VCaP (cell line): ENCODE measurements at regions not wholly inside any gene's neighbourhood (a gene's known extent, or its start where the extent isn't known, plus 50 kb on each side); places are given as distances from the start of the nearest gene placed in this dataset.

Experiments
- H3K27ac ChIP-seq: fragments of 450-650 bp; 2 replicates; pipeline ENCODE4 v1.5.1; 2017
- CTCF ChIP-seq: fragments of 450-650 bp; conservative IDR thresholded peaks from 2 replicates; pipeline ENCODE4 v1.5.1; 2017; ENCODE audit warnings: mild to moderate bottlenecking, moderate library complexity

GRCh38 chr6:102438171-102438570 lies 1044.7 kb downstream of the GRIK2 start:
- no peak for TF ChIP-seq CTCF
- no peak overlapping the region for H3K27ac ChIP-seq

- H3K27ac ChIP-seq, result no peak overlapping the region
- TF ChIP-seq CTCF, result no peak
Measured at GRCh38 chr6:102417368-102417998, 1024.0 kb downstream of the GRIK2 start.

GRCh38 chr6:102415891-102416290 lies 1022.4 kb downstream of the GRIK2 start:
- no peak for TF ChIP-seq CTCF

GRCh38 chr6:102411796-102412195 lies 1018.3 kb downstream of the GRIK2 start:
- no peak for TF ChIP-seq CTCF
- H3K27ac ChIP-seq, result no peak overlapping the region

More at GRCh38 chr6:102415891-102416290, 1022.4 kb downstream of the GRIK2 start:
- H3K27ac ChIP-seq, result no peak overlapping the region

DNA sequence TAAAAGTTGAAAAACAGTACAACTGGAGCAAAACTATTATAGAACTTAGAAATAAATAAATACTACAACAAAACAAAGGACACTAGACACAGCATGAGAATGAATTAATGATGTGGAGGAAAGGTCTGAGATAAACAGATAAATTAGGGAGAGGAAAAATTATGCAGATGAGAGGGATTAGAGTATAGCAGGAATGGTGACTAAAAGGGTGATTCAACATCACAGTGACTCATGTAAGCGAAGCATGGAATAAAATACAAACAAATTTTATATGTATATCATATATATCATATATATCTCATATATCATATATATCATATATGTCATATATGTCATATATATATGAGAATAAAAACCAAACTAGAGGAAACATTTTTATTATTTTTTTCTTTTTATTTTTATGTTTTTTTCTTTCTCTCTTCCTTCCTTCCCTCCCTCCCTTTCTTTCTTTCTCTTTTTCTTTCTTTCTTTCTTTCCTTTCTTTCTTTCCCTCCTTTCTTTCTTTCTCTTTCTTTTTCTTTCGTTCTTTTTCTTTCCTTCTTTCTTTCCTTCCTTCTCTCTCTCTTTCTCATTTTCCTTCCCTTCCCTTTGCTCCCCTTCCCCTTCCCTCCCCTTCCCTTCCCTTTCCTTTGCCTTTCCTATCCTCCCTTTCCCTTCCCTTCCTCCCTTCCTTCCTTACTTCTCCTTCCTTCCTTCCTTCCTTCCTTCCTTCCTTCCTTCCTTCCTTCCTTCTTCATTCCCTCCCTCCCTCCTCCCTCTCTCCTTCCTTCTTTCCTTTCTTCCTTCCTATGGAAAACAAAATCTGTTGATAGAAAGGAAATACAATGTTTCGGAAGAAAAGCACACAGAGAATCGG lies 1014.6 kb downstream of the GRIK2 start:
- H3K27ac ChIP-seq, result no peak overlapping the region
- no peak for TF ChIP-seq CTCF

DNA sequence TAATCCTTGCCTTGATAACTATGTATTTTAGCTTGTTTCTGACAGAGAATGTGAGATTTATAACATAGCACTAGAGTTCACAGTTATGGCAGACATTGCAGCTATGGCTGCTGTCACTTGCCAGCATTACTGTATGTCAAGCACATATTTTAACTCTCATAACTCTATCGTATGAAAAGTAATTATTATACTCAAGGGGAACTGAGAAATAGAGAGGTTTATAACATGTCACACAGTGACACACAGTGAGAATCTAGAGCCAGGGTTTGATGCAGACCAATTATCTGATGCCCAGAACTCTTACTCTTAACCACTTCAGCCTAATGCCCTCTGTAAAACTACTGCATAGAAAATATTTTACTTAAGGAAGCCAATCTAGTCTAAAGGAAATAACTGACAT lies 1012.4 kb downstream of the GRIK2 start:
- TF ChIP-seq CTCF, result no peak
- no peak overlapping the region for H3K27ac ChIP-seq

DNA sequence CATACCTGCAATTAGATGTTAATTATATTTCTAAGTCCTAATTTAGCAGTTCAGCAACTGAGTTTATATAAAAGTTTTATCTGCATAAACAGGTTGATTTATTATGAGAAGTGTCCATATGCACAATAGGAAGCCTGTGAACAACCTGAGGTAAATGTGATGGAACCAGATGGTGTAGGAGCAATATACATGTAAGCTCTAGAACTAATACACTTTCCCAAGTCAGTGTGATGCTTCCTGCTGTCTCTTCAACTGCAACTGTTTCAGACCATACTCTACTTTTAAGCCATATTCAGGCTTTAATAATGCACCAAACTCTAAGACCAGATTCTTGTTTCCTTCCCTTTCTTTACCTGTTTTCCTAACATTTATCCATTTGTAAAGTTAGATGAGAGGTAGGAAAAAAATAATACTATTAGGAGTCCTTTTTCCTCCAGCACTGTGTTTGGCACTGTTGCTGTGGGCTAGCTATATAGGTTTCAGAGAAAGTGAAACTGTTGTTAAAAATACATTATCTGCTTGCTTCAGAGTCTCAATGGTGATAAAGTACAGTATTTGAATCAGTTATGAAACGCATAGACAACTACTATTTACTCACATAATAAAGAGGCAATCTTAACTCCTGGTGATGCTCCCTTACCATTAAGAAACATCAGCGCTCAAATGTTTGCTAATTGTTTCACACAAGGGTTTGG lies 1009.3 kb downstream of the GRIK2 start:
- TF ChIP-seq CTCF, result no peak
- H3K27ac ChIP-seq, result no peak overlapping the region
